PFSK-1 (cell line): ENCODE measurements at regions not wholly inside any gene's neighbourhood (a gene's known extent, or its start where the extent isn't known, plus 50 kb on each side); places are given as distances from the start of the nearest gene placed in this dataset.

Source experiments
- FOXP2 ChIP-seq: optimal IDR thresholded peaks from 2 replicates; pipeline ENCODE3; 2011; ENCODE audit warnings: borderline replicate concordance, control low read depth, inconsistent platforms; ENCODE audit not compliant: insufficient read depth; ENCODE audit errors: extremely low read length, extremely low read depth
- POLR2AphosphoS5 ChIP-seq: IDR thresholded peaks from 2 replicates; pipeline ENCODE4 v1.6.1; 2012; ENCODE audit warnings: low read depth, mild to moderate bottlenecking, control low read depth, low read length, moderate library complexity
- SIN3A ChIP-seq: IDR thresholded peaks from 2 replicates; pipeline ENCODE4 v1.6.1; 2012; ENCODE audit warnings: mild to moderate bottlenecking, low read length, moderate library complexity, borderline replicate concordance; ENCODE audit not compliant: insufficient read depth
- TAF1 ChIP-seq: IDR thresholded peaks from 2 replicates; pipeline ENCODE4 v1.6.1; 2012; ENCODE audit warnings: low read length, control low read depth, borderline replicate concordance; ENCODE audit not compliant: insufficient read depth
- TF ChIP-seq, protein P1 (sequence below), 2 experiments: IDR thresholded peaks; 2 replicates each; pipeline versions ENCODE4 v1.6.1 to v1.8.0; 2011 to 2012; ENCODE audit warnings: low read depth in 2 of 2, low read length in 2 of 2, control low read depth in 1 of 2, inconsistent platforms in 1 of 2, mild to moderate bottlenecking in 1 of 2, moderate library complexity in 1 of 2; ENCODE audit not compliant: insufficient read depth in 1 of 2

- TF ChIP-seq, protein P1, sequence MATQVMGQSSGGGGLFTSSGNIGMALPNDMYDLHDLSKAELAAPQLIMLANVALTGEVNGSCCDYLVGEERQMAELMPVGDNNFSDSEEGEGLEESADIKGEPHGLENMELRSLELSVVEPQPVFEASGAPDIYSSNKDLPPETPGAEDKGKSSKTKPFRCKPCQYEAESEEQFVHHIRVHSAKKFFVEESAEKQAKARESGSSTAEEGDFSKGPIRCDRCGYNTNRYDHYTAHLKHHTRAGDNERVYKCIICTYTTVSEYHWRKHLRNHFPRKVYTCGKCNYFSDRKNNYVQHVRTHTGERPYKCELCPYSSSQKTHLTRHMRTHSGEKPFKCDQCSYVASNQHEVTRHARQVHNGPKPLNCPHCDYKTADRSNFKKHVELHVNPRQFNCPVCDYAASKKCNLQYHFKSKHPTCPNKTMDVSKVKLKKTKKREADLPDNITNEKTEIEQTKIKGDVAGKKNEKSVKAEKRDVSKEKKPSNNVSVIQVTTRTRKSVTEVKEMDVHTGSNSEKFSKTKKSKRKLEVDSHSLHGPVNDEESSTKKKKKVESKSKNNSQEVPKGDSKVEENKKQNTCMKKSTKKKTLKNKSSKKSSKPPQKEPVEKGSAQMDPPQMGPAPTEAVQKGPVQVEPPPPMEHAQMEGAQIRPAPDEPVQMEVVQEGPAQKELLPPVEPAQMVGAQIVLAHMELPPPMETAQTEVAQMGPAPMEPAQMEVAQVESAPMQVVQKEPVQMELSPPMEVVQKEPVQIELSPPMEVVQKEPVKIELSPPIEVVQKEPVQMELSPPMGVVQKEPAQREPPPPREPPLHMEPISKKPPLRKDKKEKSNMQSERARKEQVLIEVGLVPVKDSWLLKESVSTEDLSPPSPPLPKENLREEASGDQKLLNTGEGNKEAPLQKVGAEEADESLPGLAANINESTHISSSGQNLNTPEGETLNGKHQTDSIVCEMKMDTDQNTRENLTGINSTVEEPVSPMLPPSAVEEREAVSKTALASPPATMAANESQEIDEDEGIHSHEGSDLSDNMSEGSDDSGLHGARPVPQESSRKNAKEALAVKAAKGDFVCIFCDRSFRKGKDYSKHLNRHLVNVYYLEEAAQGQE (IDR thresholded peaks at IDR 0.05; ENCODE audit: insufficient read depth in 1 of 2, low read depth in 2 of 2, low read length in 2 of 2), result no peak
- TF ChIP-seq TAF1, result no peak
These were observed 73.1 kb upstream of the ZNF521 start for GRCh38 chr18:25425024-25425423.

GRCh38 chr18:25423760-25424159, 71.8 kb upstream of the ZNF521 start:
- TF ChIP-seq POLR2AphosphoS5, result no peak
- no peak for TF ChIP-seq SIN3A
- TF ChIP-seq, protein P1 (IDR thresholded peaks at IDR 0.05; ENCODE audit: insufficient read depth in 1 of 2, low read depth in 2 of 2, low read length in 2 of 2), result no peak
- no peak for TF ChIP-seq TAF1
- no peak for TF ChIP-seq FOXP2

DNA sequence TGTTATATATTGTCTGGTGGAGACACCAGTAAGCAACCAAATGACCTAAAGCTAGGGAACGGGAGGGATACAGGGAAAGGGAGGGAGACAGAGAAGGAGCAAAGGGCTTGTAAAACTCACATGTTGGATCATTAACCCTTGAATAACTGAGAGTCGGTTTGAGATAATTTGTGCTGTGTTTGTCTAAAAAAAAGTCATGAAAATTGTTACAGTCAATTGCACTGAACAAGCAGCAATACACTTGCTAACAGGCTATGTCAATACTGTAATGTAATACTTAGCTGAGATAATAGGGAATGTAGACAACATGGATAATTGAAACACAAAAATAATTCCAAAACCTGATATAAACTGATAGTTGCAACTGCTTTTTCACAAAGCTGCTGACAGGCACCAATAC, 71.3 kb upstream of the ZNF521 start:
- TF ChIP-seq FOXP2, result no peak
- TF ChIP-seq, protein P1 (IDR thresholded peaks at IDR 0.05; ENCODE audit: insufficient read depth in 1 of 2, low read depth in 2 of 2, low read length in 2 of 2), result no peak

- no peak for TF ChIP-seq FOXP2
- TF ChIP-seq SIN3A, result no peak
- no peak for TF ChIP-seq TAF1
- no peak for TF ChIP-seq POLR2AphosphoS5
- TF ChIP-seq, protein P1 (IDR thresholded peaks at IDR 0.05; ENCODE audit: insufficient read depth in 1 of 2, low read depth in 2 of 2, low read length in 2 of 2), result no peak
These were observed 70.3 kb upstream of the ZNF521 start for GRCh38 chr18:25422230-25422629.

DNA sequence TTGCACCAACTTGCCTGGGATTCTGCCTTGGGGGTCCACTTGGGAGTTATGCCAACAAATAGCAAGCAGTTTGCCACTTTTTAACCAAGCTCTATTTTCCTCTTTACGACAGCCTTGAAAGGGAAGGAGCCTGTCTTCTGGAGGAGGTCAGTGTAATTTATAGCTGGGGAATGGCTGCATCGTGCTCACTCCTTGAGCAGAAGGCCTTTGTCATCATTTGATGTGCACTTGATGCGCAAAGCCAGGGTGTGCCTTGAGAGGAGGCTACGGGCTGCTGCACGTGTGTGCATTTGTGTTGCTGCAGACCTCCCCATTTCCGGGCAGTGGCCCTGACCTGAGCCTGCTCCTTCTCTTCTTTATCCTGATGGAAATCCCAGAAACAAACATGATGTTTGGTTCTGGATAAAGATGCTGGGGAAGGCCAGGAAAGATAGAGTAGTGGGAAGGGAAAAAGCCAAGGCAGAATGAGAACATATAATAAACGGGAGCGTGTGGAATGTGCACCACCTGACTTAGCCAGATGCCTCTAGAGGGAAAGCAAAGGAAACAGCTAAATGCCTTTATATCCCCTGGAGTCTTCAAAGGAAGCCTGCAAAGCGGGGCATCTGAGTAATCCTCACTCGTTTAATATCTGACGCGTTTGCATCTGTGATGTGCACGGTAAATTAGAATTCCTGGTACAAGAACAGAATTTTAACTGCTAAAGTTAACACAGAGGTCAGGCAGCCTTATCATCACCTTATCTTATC, 68.3 kb upstream of the ZNF521 start:
- no peak for TF ChIP-seq TAF1
- no peak for TF ChIP-seq POLR2AphosphoS5
- no peak for TF ChIP-seq FOXP2
- TF ChIP-seq SIN3A, result no peak
- TF ChIP-seq, protein P1 (IDR thresholded peaks at IDR 0.05; ENCODE audit: insufficient read depth in 1 of 2, low read depth in 2 of 2, low read length in 2 of 2), result no peak
